ENCODE measurements at regions not wholly inside any gene's neighbourhood (a gene's known extent, or its start where the extent isn't known, plus 50 kb on each side); places are given as distances from the start of the nearest gene placed in this dataset.
"Not testable (repeated sequence)": the region's sequence is repeated elsewhere in the genome, so short reads cannot be mapped to it uniquely, and the experiment has no call there.

GRCh38 chr3:125771506-125771905 lies 176.2 kb upstream of the OSBPL11 start:
- TF ChIP-seq CTCF (conservative IDR thresholded peaks at IDR 0.05 in 1 of 2, IDR thresholded peaks at IDR 0.05 in 1 of 2; ENCODE audit: extremely low read depth in 1 of 2, insufficient read depth in 1 of 2, low read depth in 1 of 2, low read length in 2 of 2); EZH2 (IDR thresholded peaks at IDR 0.05; ENCODE audit: borderline replicate concordance, low read length): not testable (repeated sequence)
